CD14-positive monocyte (primary cell): ENCODE measurements at regions not wholly inside any gene's neighbourhood (a gene's known extent, or its start where the extent isn't known, plus 50 kb on each side); places are given as distances from the start of the nearest gene placed in this dataset.

Experiments
- DNase-seq, 3 donors: peaks; one replicate each; pipeline ENCODE4 v3.0.0-alpha.2; 2011 to 2022
- H2AFZ ChIP-seq: 2 replicates; pipeline ENCODE4 v1.6.0; 2012; ENCODE audit warnings: mild to moderate bottlenecking, low read depth, low read length, inconsistent platforms; ENCODE audit not compliant: insufficient read depth, poor library complexity, severe bottlenecking
- H3K27ac ChIP-seq, 2 donors: 1 replicate in 1 of 2; 2 replicates in 1 of 2; pipeline ENCODE4 v1.5.1; 2012 to 2013; ENCODE audit warnings: low read length in 2 of 2, control low read depth in 1 of 2, inconsistent platforms in 1 of 2, low read depth in 1 of 2, mild to moderate bottlenecking in 1 of 2
- H3K27me3 ChIP-seq, 2 donors: one replicate each; pipeline versions ENCODE4 v1.6.0 to v1.6.1; 2011 to 2013; ENCODE audit warnings: low read length in 2 of 2; ENCODE audit not compliant: control insufficient read depth in 2 of 2, insufficient read depth in 2 of 2
- H3K36me3 ChIP-seq, 2 donors: replicated peaks in 1 of 2; 1 replicate in 1 of 2; 2 replicates in 1 of 2; pipeline versions ENCODE4 v1.5.1 to v1.6.1; 2012 to 2013; ENCODE audit warnings: low read length in 2 of 2, control low read depth in 1 of 2, inconsistent platforms in 1 of 2, mild to moderate bottlenecking in 1 of 2; ENCODE audit not compliant: insufficient read depth in 2 of 2, control insufficient read depth in 1 of 2
- H3K4me1 ChIP-seq, 2 donors: 1 replicate in 1 of 2; 2 replicates in 1 of 2; pipeline versions ENCODE4 v1.5.1 to v1.6.1; 2012 to 2013; ENCODE audit warnings: low read length in 2 of 2, control low read depth in 1 of 2, inconsistent platforms in 1 of 2, mild to moderate bottlenecking in 1 of 2, moderate library complexity in 1 of 2; ENCODE audit not compliant: insufficient read depth in 2 of 2, control insufficient read depth in 1 of 2
- H3K4me2 ChIP-seq: replicated peaks from 2 replicates; pipeline ENCODE3; 2012; ENCODE audit warnings: low read length, moderate library complexity, mild to moderate bottlenecking; ENCODE audit not compliant: poor library complexity, severe bottlenecking; ENCODE audit errors: extremely low read depth
- H3K4me3 ChIP-seq, 3 experiments: fragments of 200-600 bp in 1 of 3; sonication (generic) in 1 of 3; replicated peaks in 1 of 3; 1 replicate in 2 of 3; 2 replicates in 1 of 3; pipeline ENCODE4 v1.5.1; 2011 to 2013; ENCODE audit warnings: low read length in 3 of 3, mild to moderate bottlenecking in 3 of 3, control low read depth in 2 of 3, low read depth in 2 of 3, inconsistent platforms in 1 of 3, moderate library complexity in 1 of 3
- H3K79me2 ChIP-seq: 2 replicates; pipeline ENCODE4 v1.6.0; 2012; ENCODE audit warnings: mild to moderate bottlenecking, control low read depth, inconsistent platforms, low read length, moderate library complexity; ENCODE audit not compliant: insufficient read depth
- H3K9ac ChIP-seq: 2 replicates; pipeline ENCODE4 v1.6.0; 2017; ENCODE audit warnings: low read length, mild to moderate bottlenecking; ENCODE audit not compliant: insufficient read depth, poor library complexity, severe bottlenecking
- H3K9me3 ChIP-seq, 2 donors: replicated peaks in 1 of 2; 1 replicate in 1 of 2; 2 replicates in 1 of 2; pipeline versions ENCODE4 v1.5.1 to v1.6.1; 2012 to 2013; ENCODE audit warnings: low read length in 2 of 2, control low read depth in 1 of 2; ENCODE audit not compliant: control insufficient read depth in 1 of 2, insufficient read depth in 1 of 2
- H4K20me1 ChIP-seq: 2 replicates; pipeline ENCODE4 v1.6.0; 2012; ENCODE audit warnings: mild to moderate bottlenecking, low read length, control low read depth, moderate library complexity; ENCODE audit not compliant: insufficient read depth
- H3K27ac Mint-ChIP-seq, 7 donors: one replicate each; pipeline ENCODE4 v1.8.0; 2020; ENCODE audit warnings: mild to moderate bottlenecking in 7 of 7, mixed read lengths in 7 of 7, moderate library complexity in 6 of 7, inconsistent platforms in 2 of 7
- H3K27me3 Mint-ChIP-seq, 3 donors: one replicate each; pipeline ENCODE4 v1.8.0; 2021 to 2022; ENCODE audit warnings: low read depth in 3 of 3, mild to moderate bottlenecking in 3 of 3, mixed read lengths in 3 of 3, moderate library complexity in 3 of 3, inconsistent platforms in 1 of 3
- H3K36me3 Mint-ChIP-seq, 2 donors: one replicate each; pipeline ENCODE4 v1.8.0; 2020; ENCODE audit warnings: mixed read lengths in 2 of 2, inconsistent platforms in 1 of 2, mild to moderate bottlenecking in 1 of 2
- H3K4me1 Mint-ChIP-seq: one replicate; pipeline ENCODE4 v1.8.0; 2020; ENCODE audit warnings: mild to moderate bottlenecking, mixed read lengths
- H3K4me3 Mint-ChIP-seq, 2 donors: one replicate each; pipeline ENCODE4 v1.8.0; 2020; ENCODE audit warnings: mild to moderate bottlenecking in 2 of 2, mixed read lengths in 2 of 2, moderate library complexity in 1 of 2
- H3K9me3 Mint-ChIP-seq, 7 donors: one replicate each; pipeline ENCODE4 v1.8.0; 2020 to 2022; ENCODE audit warnings: mixed read lengths in 7 of 7, mild to moderate bottlenecking in 6 of 7, moderate library complexity in 6 of 7, inconsistent platforms in 2 of 7
- WGBS: methylation state at CpG from one replicate; pipeline ENCODE4 v1.1.5; 2013; ENCODE audit warnings: missing lambda C conversion rate; ENCODE audit not compliant: insufficient coverage; 5-methylcytosine and 5-hydroxymethylcytosine counted together
- intact Hi-C, 2 donors: fragments of 100-400 bp; cut with micrococcal nuclease; formaldehyde crosslinking; loops; one replicate each; pipeline versions ENCODE4 v1.15.0 to v1.15.1; 2023
- TF ChIP-seq, protein P1 (sequence below): fragments of 200-600 bp; IDR thresholded peaks from one replicate; pipeline ENCODE4 v1.8.0; 2022; ENCODE audit warnings: antibody characterized with exemption, mild to moderate bottlenecking

DNA sequence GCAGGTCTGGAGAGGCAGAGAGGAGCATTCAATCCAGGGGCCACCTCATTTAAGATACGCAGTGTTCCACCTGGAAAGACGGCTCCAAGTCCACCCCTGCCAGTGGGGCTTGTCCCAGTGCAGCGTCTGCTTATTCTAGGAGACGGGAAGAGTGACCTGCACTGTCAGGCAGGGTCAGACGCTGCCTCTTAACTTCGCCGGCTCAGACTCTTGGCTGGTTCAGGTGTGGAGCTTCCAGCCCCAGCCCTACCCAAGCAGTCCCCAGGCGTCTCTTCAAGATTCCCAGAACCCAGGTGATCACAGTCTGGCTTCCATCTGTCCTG is 208.5 kb downstream of the TFCP2L1 start:
- Histone ChIP-seq H3K9me3 (no peaks in the 10 kb centered on the region), H3K4me3 (no peak overlapping the region), H3K4me2 (no peak overlapping the region), H3K27me3 (peaks cover 0 to 21% of the 10 kb centered on the region in 2 donors), H2AFZ (no peak overlapping the region), H3K4me1 (no peaks in the 10 kb centered on the region), H3K79me2 (no peaks in the 10 kb centered on the region), H3K27ac (no peak overlapping the region), H4K20me1 (no peaks in the 10 kb centered on the region), H3K36me3 (no peaks in the 10 kb centered on the region), H3K9ac (no peak overlapping the region)
- Mint-ChIP-seq H3K4me1 (peaks cover 2% of the 10 kb centered on the region), H3K9me3 (peaks cover 0 to 1% (median 0%) of the 10 kb centered on the region in 7 donors), H3K27ac (no peak overlapping the region), H3K36me3 (no peaks in the 10 kb centered on the region), H3K27me3 (peaks cover 37 to 46% (median 40%) of the 10 kb centered on the region in 3 donors), H3K4me3 (peak overlapping the region in 1 of 2 donors; percentile 57)
- intact Hi-C loops = no loop called here
- TF ChIP-seq, protein P1, sequence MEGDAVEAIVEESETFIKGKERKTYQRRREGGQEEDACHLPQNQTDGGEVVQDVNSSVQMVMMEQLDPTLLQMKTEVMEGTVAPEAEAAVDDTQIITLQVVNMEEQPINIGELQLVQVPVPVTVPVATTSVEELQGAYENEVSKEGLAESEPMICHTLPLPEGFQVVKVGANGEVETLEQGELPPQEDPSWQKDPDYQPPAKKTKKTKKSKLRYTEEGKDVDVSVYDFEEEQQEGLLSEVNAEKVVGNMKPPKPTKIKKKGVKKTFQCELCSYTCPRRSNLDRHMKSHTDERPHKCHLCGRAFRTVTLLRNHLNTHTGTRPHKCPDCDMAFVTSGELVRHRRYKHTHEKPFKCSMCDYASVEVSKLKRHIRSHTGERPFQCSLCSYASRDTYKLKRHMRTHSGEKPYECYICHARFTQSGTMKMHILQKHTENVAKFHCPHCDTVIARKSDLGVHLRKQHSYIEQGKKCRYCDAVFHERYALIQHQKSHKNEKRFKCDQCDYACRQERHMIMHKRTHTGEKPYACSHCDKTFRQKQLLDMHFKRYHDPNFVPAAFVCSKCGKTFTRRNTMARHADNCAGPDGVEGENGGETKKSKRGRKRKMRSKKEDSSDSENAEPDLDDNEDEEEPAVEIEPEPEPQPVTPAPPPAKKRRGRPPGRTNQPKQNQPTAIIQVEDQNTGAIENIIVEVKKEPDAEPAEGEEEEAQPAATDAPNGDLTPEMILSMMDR = no peak
- 20% methylated on average over 4 of the region's 8 CpGs for WGBS
- DNase-seq = no peak

DNA sequence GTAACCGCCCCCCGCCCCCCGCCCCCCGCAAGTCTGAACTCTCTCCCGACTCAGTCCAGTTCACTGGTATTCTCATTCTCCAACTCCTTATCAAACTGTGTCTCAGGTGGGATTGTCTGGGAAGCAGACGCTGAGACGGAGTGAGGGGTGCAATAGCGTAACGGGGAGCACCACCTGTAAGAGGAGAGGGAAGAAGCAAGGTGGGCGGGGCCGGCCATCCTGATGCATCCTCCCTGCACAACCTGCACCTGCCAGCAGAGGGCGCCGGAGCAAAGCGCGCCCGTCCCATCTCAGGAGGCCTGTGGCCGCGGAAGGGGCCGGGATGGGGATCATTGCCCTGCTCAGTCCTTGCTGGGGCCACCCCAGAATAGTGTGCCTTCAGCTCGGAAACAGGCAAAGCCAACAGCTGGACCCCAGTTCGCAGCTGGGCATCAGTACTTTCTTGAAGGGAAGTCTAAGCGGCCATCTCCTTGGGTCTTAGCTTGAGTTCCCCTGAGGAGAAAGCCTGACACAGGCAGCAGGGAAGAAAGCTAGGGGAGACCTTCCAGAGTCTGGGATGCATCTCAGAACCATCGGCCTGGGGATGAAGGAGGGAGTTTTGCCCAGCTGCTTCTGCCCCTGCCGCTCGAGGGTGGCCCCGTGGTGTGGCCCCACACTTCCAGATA is 208.0 kb downstream of the TFCP2L1 start:
- H3K27ac ChIP-seq = no peak overlapping the region
- no peak overlapping the region for H3K9ac ChIP-seq
- H3K9me3 Mint-ChIP-seq = no peaks in the 10 kb centered on the region
- H3K27ac Mint-ChIP-seq = no peak overlapping the region
- TF ChIP-seq, protein P1 = peak; percentile 95
- H3K4me3 Mint-ChIP-seq = peak overlapping the region in 1 of 2 donors; percentile 50
- H3K4me3 ChIP-seq = no peak overlapping the region
- no peaks in the 10 kb centered on the region for H3K36me3 ChIP-seq
- peaks cover 36 to 43% (median 39%) of the 10 kb centered on the region in 3 donors for H3K27me3 Mint-ChIP-seq
- H3K79me2 ChIP-seq = no peaks in the 10 kb centered on the region
- H4K20me1 ChIP-seq = no peaks in the 10 kb centered on the region
- no peak overlapping the region for H3K4me2 ChIP-seq
- peak overlapping the region; percentile 40 for H2AFZ ChIP-seq
- peak; percentile 38 to 56 (median 51) for DNase-seq
- intact Hi-C loops = no loop called here
- 36% methylated on average over 16 of the region's 26 CpGs for WGBS
- H3K9me3 ChIP-seq = no peaks in the 10 kb centered on the region
- H3K36me3 Mint-ChIP-seq = no peaks in the 10 kb centered on the region
- H3K4me1 Mint-ChIP-seq = peaks cover 2% of the 10 kb centered on the region
- H3K27me3 ChIP-seq = peaks cover 0 to 21% of the 10 kb centered on the region in 2 donors
- no peaks in the 10 kb centered on the region for H3K4me1 ChIP-seq
